Hematopoietic multipotent progenitor cell treated with erythropoietin and hydrocortisone succinate and interleukin-3 and kit ligand, for 8 days (in vitro differentiated cells): ENCODE measurements at regions not wholly inside any gene's neighbourhood (a gene's known extent, or its start where the extent isn't known, plus 50 kb on each side); places are given as distances from the start of the nearest gene placed in this dataset.

ENCODE experiments used
- DNase-seq: peaks from one replicate; pipeline ENCODE4 v3.0.0-alpha.2; 2015

DNA sequence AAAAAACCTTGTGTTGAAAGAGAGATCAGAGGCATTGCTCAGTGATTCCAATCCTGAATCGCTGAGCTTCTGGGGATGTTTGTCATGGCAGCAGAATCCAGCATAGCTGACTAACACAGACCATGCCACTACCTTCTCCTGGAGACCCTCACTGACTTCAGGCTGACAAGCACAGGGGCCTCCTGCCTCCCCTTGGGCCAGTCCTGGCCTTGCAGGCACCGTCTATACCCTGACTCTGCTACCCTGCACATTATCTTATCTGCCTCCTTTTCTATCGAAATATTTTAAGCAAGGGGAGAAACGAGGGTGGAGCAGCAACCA, 139.8 kb downstream of the KIF26A start:
- no peak for DNase-seq

GRCh38 chr14:104280085-104280901, 141.9 kb downstream of the KIF26A start:
- no peak for DNase-seq

- no peak for DNase-seq
Observed at GRCh38 chr14:104280902-104281767, 142.7 kb downstream of the KIF26A start.

DNA sequence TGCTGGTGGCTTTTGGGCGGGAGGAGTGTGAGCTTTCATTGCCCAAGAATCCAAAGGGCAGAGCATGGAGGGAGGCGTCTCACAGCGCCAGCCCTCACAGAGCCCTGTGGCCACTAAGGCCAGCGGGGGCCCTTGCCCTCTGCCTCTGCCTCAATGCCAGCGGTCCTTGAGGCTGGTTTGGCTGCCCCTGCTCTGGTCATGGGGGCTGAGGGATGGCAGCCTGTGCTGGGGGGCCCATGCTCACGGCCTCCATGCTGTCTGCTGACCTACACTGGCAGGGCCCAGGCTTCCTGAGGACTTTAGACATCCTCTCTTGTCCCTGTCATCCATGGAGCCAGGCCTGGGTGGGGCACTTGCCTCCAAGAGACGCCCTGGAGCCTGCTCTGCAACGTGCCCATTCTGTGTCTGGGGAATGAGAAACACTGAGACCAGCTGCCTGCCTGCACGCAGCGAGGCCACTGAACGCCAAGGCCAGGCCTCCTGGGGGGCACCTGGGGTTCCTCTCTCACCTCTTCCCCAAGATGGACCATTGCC, 143.4 kb downstream of the KIF26A start:
- no peak for DNase-seq

DNA sequence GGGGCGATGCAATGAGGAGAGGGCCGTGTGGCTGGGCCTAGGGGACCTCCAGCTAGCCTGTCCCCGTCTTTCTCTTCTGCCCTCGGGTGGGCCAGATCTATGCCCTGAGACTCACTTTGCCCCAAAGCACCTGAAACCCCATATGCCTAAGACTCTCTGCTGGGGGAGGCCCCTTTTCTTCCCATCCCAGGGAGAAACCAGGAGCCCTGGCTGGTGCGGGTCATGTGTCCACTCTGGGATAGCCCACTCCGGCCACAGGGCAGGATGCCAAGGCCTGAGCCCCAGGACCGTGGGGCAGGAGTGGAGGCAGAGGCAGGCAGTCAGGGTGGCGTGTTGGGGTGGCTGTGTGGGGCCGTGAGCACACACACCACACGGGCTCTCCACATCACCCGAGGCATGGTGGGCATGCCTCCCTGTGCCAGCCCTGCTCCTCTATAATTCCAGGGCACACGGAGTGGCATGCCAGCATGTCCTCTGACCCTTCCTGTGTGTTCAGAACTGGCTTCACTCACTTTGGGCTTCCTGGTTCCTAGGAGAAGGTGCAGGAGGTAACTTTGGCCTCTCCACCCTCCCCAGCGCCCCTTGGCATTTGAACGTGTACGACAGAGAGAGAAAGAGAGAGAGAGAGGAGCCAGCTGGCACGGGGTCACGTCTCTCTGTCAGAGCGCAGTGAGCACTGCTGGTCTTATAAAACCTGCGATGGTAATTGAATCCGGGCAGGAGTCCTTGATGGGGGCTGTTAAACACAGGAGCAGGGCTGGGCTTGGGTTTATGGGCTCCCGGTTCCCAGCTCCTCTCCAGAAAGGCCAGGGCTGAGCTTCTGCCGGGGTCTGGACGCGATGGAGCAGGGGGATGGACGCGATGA, 144.2 kb downstream of the KIF26A start:
- no peak for DNase-seq

DNA sequence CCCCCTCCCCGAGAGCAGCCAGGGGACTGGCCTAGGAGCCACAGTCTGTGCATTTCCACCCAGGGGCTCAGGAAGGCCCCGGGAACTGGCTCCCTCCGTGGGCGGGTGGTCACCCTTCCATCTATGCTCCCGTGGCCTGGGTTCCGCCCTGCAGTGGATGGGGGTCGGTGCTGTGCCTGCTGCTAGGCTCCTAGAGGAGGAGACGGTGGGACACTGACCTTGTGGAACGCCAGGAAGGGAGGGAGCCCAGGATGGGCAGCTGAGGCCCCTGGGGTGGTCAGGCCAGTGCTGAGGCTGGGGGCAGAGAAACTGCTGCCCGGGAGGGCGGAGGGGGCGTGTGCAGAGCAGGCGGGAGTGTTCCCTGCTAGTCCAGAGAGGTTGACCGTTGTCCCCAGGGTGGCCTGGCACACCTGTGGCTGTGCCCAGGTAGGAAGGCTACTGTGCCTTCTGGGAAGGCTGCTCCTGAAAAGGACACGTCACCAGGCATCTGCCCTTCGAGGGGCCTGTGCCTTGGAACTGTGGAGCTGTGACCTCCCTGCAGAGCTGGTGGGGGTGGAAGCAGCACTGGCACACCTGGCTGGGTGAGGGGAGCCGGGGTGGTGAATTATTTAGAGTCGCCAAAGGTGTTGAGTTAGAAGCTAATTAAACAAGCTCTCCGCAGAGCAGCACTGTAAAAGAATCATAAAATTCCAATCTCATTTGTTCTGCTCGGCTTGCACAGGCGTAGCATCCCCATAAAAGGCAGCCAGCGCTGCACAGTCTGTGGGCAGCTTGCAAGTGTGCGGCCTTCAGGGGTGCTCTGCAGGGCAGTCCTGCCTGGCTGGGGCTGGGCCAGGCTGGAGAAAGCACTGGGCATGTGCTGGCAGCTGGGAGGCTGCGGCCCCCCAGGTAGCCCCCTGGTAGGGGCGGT, 145.1 kb downstream of the KIF26A start:
- DNase-seq = no peak

- DNase-seq = no peak
Observed at GRCh38 chr14:104284107-104284592, 145.8 kb downstream of the KIF26A start.

GRCh38 chr14:104284636-104285507, 146.5 kb downstream of the KIF26A start:
- DNase-seq = no peak

- no peak for DNase-seq
Observed at GRCh38 chr14:104285508-104285840, 147.1 kb downstream of the KIF26A start.

DNA sequence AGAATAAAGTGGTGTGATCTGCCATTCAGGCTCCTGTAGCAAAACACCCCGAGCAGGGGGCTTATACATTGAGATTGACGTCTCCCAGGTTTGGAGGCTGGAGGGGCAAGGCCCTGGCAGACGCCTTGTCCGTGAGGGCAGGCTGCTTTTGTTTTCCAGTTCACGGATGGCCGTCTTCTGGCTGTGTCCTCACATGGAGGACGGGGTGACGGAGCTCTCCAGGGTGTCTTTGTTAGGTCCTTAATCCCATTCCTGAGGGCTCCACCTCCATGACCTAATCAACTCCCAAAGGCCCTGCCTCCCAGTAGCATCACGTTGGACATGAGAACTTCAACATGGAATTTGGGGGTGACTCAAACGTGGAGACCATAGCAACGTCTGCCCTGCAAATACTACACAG, 147.7 kb downstream of the KIF26A start:
- DNase-seq = no peak

DNA sequence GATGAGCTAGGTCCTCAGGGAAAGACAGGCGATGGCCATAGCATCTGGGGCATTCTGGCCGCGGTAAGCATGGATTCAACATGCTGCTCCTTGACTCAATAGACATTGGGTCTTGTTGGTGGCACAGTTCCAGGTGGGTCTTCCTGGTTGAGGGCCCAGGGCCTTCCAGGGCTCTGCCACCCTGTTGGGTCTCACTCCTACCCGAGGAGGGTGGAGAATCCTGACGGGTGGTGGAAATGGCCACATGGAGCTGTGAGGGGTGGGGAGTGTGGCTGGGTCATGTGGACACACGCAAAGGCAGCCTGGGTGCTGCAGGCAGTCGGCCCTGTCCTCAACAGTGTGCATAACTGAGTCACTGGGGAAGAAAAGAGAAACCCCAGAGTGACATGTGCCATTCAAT, 148.1 kb downstream of the KIF26A start:
- no peak for DNase-seq

DNA sequence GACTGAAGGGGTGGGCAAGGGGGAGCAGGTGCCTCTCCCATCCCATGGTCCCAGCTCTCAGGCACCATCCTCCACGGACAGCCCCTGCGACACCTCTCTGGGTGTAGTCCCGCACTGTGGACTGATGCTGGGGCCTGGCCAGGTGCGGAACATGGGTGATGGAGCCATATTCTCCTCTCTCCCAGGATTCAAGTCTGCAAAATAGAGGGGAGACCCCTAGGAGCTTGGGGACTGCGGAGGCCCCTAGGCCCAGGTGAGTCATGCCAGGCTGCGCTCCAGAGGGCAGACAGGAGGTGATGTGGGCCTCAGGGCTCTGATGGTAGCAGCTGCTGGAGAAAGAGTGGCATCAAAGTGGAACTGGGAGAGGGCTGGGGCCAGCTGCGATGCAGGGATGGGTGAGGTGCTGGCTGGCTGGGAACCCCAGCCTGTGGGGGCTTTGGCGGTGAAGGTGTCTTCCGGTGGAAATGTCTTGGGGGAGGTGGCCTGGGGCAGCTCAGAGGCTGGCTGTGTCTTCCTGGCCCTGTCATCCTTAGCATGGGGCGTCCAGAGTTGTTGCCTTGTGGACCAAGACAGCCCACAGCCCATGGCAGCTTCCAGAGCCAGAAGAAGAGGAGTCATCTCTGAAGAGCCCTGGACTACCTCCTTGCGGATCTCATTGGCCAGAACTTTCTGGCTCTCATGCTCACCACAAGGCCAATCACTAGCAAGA, 149.1 kb downstream of the KIF26A start:
- DNase-seq = no peak

GRCh38 chr14:104288272-104288671, 149.9 kb downstream of the KIF26A start:
- DNase-seq = no peak

GRCh38 chr14:104289507-104289906, 151.1 kb downstream of the KIF26A start:
- no peak for DNase-seq

DNA sequence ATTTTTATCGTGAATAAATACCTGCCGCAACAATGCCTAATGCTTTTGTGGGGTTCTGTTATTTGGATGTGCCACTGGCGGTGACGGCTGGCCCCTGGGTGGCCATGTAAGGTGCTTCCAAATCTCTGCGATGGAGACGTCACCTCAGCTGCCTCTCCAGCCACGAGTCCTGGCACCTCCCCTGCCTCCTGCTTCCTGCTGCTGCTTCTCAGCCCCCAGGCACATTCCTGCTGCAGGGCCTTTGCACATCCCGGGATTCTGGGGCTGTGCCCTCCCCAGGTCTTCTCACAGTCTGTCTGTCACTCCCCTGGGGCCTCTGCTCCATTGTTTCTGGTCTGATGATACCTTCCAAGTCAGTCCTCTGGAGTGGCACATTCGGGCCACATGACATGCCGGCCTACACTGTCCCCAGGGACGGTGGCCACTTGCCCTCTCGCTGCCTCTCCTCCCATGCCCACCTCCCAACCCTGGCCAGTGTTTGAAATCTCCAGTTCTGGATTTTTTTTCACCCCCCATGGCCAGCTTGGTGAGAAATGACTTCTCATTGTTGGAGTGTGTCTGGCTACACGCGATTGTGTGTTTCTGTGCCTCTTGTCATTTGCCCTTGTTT, 151.8 kb downstream of the KIF26A start:
- no peak for DNase-seq

- no peak for DNase-seq
Observed at GRCh38 chr14:104290756-104291122, 152.4 kb downstream of the KIF26A start.

DNA sequence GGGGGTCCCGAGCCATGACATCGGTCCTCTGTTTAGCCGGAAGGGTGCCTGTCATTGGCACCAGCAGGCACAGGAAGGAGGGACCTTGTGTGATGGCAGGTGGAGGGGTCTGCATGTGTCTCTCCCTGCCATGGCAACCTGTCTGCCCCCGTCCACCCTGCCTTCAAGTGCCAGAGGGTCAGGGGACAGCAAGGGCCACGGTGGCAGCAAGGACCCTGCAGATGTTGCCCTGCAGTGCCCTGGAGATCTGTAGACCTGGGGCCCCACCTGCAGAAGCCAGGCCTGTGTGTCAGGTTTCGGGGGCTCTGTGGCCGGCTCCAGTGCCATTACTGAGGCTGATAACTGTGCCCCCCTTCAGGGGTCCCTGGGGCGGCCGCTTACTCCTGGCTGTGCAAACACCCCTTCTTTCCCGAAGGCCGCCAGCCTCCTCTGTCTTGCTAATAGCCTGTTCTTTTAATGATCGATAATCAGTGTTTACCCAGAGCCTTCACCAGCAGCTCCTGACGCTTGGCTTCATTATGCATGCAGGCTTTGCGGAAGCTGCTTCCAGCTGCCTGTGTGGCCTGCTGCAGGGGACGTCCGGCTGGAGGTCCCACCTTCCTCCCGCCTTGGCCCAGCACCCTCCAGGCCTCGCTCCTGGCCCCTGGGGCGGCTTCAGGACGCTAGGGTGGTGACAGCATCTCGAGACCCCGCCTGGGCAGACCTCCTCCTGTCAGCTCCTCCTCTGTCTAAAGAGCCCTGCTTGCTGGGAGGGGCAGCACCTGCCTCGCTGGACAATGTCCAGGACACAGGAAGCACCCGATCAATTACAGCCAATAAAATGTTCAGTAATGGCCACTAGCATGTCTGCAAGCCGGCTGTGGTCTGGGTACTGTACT, 153.0 kb downstream of the KIF26A start:
- no peak for DNase-seq

DNA sequence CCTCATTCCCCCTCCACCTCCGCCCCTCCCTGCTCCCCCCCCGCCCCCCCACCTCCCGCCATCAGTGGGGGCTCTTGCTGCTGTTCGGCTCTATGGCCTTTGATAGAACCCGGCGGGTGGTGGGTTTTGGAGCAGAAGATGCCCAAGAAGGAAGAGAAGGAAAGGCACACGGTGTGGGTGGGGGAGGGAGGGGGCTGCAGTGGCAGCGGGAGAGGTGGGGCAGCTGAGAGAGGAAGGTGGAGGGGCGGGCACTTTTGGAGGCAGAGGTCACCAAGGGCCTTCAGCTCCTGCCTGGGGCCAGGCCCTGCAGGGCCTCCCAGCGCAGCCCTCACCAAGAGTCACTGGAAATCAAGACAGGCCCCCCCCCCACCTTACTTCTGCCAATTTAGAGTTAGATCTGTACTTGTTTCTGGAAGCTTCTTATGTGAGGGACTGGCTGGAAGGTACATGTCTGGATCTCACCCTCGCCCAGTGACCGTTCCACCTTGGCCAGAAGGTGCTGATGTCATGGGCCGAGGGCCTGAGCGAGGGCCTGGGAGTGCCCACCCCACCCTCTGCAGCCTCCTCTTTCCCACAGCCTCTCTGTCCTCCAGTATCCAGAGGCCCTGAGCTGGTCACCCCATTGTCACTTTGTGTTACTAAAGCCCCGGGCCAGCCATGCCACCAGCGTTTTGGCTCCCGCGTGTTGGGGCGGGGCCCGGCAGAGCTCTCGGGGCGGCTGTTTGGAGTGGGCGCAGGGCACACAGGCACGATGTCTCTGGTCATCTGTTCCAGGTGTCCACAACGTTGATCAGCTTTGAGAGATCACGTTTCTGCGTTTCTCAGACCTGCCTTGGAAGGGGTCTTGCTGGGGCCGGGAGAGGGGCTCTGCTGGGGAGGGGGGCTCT, 153.9 kb downstream of the KIF26A start:
- DNase-seq = no peak
